RWPE1 (cell line): ENCODE measurements at regions not wholly inside any gene's neighbourhood (a gene's known extent, or its start where the extent isn't known, plus 50 kb on each side); places are given as distances from the start of the nearest gene placed in this dataset.

Experiments used
- CTCF ChIA-PET: fragments of 350-600 bp; sonication (Branson Sonifier 250); formaldehyde crosslinking; extraction: SDS; loops from one replicate; lab custom pipeline; 2021; lab: Yijun Ruan, JAX
- POLR2A ChIA-PET: fragments of 400-600 bp; formaldehyde crosslinking; extraction: SDS; loops from one replicate; lab custom pipeline; 2020; ENCODE audit warnings: antibody characterized with exemption; ENCODE audit not compliant: low non-redundant PET; lab: Yijun Ruan, JAX
- DNase-seq: peaks from one replicate; pipeline ENCODE4 v3.0.0; 2012; ENCODE audit warnings: low spot score
- H3K27ac ChIP-seq: fragments of 450-650 bp; 2 replicates; pipeline ENCODE4 v1.5.1; 2017
- TF ChIP-seq, protein P1 (sequence below): fragments of 450-650 bp; conservative IDR thresholded peaks from 2 replicates; pipeline ENCODE4 v1.5.1; 2017; ENCODE audit warnings: low read depth, mild to moderate bottlenecking

DNA sequence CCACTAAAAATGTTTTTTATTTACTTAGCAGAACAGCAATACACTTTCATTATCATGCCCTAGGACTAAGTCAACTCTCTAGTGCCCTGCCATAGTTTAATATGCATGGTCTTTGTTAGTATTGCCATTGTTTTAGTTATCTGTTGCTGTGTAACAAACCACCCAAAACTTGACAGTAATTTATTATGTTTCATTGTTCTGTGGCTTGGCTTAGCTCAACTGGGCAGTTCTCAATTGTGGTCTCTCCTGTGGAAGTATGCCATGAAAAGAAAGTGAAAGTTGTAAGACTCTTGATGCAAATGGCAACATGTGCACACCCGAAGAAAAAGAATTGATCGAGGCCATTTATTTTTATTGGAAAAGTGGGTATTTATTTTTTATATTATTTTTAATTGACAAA, 206.3 kb upstream of the KCTD3 start:
- TF ChIP-seq, protein P1, sequence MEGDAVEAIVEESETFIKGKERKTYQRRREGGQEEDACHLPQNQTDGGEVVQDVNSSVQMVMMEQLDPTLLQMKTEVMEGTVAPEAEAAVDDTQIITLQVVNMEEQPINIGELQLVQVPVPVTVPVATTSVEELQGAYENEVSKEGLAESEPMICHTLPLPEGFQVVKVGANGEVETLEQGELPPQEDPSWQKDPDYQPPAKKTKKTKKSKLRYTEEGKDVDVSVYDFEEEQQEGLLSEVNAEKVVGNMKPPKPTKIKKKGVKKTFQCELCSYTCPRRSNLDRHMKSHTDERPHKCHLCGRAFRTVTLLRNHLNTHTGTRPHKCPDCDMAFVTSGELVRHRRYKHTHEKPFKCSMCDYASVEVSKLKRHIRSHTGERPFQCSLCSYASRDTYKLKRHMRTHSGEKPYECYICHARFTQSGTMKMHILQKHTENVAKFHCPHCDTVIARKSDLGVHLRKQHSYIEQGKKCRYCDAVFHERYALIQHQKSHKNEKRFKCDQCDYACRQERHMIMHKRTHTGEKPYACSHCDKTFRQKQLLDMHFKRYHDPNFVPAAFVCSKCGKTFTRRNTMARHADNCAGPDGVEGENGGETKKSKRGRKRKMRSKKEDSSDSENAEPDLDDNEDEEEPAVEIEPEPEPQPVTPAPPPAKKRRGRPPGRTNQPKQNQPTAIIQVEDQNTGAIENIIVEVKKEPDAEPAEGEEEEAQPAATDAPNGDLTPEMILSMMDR, result no peak
- no peak overlapping the region for H3K27ac ChIP-seq
- POLR2A ChIA-PET, result no interaction called here
- CTCF ChIA-PET, result interaction anchor here (1.0 kb wide), 1 partner anchor 1373 kb away, joined by 3 read pairs; the partner anchor contains the start of gene PROX1
- no peak for DNase-seq

GRCh38 chr1:215375381-215375780, 191.7 kb upstream of the KCTD3 start:
- TF ChIP-seq, protein P1, result no peak
- POLR2A ChIA-PET, result no interaction called here

DNA sequence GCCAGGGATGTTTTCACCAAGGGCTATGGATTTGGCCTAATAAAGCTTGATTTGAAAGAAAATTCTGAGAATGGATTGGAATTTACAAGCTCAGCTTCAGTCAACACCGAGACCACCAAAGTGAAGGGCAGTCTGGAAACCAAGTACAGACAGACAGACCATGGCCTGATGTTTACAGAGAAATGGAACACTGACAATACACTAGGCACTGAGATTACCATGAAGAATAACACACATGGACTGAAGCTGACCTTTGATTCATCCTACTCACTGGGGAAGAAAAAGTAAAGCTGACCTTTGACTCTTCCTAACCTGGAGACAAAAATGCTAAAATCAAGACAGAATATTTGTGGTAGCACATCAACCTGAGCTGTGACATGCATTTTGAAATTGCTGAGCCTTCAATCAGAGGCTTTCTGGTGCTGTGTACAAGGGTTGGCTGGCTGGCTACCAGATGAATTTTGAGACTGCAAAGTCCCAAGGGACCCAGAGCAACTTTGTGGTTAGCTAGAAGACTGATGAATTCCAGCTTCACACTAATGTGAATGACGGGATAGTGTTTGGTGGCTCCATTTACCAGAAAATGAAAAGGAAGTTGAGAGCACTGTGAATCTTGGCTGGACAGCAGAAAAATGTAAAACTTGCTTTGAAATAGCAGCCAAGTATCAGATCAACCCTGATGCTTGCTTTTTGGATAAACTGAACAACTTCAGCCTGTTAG, 190.4 kb upstream of the KCTD3 start:
- no peak for DNase-seq
- TF ChIP-seq, protein P1, result no peak
- POLR2A ChIA-PET, result no interaction called here
- H3K27ac ChIP-seq, result no peak overlapping the region
- CTCF ChIA-PET, result interaction anchor here (1.2 kb wide), 1 partner anchor 23 kb away, joined by 3 read pairs; no protein-coding TSS in a partner anchor

More at GRCh38 chr1:215375381-215375780, 191.7 kb upstream of the KCTD3 start:
- CTCF ChIA-PET, result no interaction called here
- no peak for DNase-seq
- H3K27ac ChIP-seq, result no peak overlapping the region

- POLR2A ChIA-PET, result no interaction called here
These were observed 189.4 kb upstream of the KCTD3 start for GRCh38 chr1:215377746-215378145.

GRCh38 chr1:215380566-215380965, 186.5 kb upstream of the KCTD3 start:
- POLR2A ChIA-PET, result no interaction called here
- CTCF ChIA-PET, result no interaction called here
- no peak for DNase-seq
- TF ChIP-seq, protein P1, result no peak
- H3K27ac ChIP-seq, result no peak overlapping the region

More at GRCh38 chr1:215377746-215378145, 189.4 kb upstream of the KCTD3 start:
- no peak for DNase-seq
- TF ChIP-seq, protein P1, result no peak
- H3K27ac ChIP-seq, result no peak overlapping the region
- CTCF ChIA-PET, result no interaction called here

- no peak overlapping the region for H3K27ac ChIP-seq
- no peak for DNase-seq
- CTCF ChIA-PET, result no interaction called here
- TF ChIP-seq, protein P1, result no peak
- POLR2A ChIA-PET, result no interaction called here
These were observed 173.6 kb upstream of the KCTD3 start for GRCh38 chr1:215393476-215393875.
